SHP77 (cell line): ENCODE measurements at regions not wholly inside any gene's neighbourhood (a gene's known extent, or its start where the extent isn't known, plus 50 kb on each side); places are given as distances from the start of the nearest gene placed in this dataset.

Experiments
- DNase-seq, 2 experiments: peaks; one replicate each; lab custom pipeline; 2025; lab: John Stamatoyannopoulos, UW

DNA sequence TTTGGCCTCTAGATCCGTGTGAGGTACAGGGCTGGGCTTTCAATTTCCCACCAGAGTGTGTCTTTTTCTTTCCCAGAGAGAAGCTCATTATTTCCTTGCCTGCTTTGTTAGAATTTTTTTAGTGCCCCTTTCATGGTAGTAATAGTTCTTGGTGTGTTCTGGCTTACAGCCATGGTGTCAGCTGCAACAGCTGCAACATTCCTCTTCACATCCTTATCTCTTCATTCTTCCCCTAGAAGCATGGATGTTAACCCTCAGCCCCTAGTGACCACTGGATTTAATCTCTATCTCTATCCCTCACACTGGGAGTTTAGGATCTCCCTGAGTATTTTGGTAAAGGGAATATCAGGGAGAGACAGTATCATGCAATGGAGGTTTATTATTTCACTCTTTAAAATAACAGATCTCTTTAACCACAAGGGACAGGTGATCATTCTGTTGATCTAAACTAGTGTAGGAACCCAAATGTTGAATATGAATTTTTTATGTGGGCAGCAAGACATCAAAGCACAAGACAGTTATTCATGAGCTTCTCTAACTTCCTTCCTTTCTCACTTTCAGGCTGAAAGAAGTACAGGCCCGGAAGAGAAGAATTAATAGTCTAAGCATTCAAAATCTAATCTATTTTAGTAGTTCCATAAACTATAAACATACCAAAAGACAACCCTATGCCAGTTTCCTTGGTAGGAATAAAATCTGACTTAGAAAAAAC, 160.2 kb downstream of the FAM170A start:
- no peak for DNase-seq

DNA sequence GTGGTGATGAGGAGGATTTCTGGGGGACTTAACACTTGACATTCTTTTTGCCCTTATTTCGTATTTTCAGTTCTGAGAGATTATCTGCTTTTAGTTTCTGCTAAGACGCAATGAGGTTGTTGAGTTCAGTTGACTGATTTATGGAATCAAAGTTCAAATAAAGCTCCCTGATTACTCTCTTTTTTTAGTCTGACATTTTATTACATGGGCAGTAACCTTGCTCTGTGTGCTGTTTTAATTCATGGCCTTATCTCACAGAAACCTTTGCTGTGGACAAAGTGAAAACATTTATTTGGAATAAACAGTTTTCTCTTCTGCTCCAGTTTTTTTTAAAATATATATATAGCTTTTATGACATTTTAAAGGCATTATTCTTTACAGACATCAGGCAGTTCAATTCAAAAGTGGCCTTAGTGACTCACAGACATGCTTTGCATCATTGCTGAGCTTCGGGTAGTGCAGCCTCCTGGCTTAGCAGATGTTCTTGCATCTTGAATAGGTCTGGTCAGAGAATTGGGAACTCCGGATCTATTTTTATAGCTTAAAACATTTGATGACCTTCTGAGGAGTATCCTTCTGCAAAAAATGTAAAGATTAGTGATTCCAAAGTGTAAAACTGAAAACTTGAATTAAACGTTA, 162.9 kb downstream of the FAM170A start:
- DNase-seq = no peak

DNA sequence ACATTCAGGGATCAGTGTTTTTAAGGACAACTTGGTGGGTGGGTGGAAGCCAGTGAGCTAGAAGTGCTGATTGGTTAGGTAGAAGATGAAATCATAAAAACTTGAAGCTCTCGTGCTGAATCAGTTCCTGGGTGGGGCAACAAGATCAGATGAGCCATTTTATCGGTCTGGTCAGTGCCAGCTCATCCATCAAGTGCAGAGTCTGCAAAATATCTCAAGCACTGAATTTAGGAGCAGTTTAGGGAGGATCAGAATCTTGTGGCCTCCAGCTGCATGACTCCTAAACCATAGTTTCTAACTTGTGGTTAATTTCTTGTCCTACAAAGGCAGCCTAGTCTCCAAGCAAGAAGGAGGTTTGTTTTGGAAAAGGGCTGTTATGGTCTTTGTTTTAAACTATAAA, 166.4 kb downstream of the FAM170A start:
- no peak for DNase-seq

GRCh38 chr5:119801570-119801969, 172.2 kb downstream of the FAM170A start:
- DNase-seq = no peak

GRCh38 chr5:119808024-119808423, 178.7 kb downstream of the FAM170A start:
- DNase-seq = no peak

- DNase-seq = no peak
Observed at GRCh38 chr5:119808474-119808873, 179.1 kb downstream of the FAM170A start.

GRCh38 chr5:119810217-119810616, 180.9 kb downstream of the FAM170A start:
- DNase-seq = no peak

DNA sequence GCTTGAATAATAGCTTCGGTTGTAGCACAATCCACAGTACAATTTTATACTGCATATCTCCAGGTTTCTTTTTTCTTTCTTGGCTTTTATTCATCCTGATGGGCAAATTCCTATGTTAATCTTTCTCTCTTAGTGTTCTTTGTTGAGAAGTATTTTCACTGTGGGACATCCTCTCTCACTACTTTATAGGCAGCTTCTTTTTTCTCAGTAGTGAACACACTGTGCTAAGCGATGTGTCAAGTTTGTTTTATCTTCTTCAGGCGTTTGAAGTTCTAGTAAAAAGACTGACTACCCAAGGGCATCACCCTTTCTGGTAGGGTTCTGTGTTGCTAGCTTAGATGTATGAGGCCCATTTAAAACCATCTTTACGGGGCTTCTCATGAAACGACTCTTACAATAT, 182.1 kb downstream of the FAM170A start:
- no peak for DNase-seq

DNA sequence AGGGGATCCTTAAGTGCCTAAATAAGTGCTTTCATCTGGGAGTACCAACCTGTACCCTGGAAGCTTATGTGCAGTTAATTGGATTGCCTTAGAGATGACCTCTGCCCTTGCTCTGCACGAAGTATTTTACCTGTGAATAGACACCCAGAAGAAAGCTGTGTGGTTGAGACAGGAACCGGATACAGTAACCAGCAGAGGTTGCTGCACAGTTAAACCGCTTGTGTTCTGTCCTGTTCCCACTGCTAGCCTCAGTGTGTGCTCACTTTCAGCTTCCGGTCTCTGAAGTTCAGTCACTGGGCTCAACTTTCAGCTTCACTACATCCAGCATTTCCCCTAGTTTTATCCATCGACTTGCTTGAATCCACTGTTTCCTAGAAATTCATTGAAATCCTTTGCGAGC, 185.3 kb downstream of the FAM170A start:
- no peak for DNase-seq

GRCh38 chr5:119816055-119816454, 186.7 kb downstream of the FAM170A start:
- no peak for DNase-seq

DNA sequence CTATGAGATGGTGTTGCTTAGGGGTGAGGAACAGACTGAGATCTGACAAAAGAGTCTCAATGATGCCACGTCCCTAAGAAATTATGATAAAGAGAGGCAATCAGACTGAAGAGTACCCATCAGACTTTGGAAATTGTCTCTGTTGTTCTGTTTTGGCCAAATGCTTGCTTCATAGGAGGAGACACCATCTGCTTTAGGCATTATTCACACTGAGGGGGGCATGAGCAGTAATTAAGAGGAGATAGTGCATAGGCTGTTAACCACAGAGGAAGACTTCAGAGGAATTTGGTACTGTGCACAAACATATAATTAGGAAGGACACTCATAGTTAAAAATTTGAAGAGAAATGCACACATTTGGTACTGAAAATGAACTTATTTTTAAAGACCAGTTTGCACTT, 190.7 kb downstream of the FAM170A start:
- DNase-seq = no peak

GRCh38 chr5:119820608-119821007, 191.2 kb downstream of the FAM170A start:
- DNase-seq = no peak

- DNase-seq = no peak
Observed at GRCh38 chr5:119828541-119828940, 199.2 kb downstream of the FAM170A start.

- no peak for DNase-seq
Observed at GRCh38 chr5:119829341-119829740, 200.0 kb downstream of the FAM170A start.

- DNase-seq = no peak
Observed at GRCh38 chr5:119833176-119833575, 203.8 kb downstream of the FAM170A start.

GRCh38 chr5:119840175-119840574, 210.8 kb downstream of the FAM170A start:
- no peak for DNase-seq

GRCh38 chr5:119852140-119852539, 222.8 kb downstream of the FAM170A start:
- no peak for DNase-seq

- no peak for DNase-seq
Observed at GRCh38 chr5:119860463-119860862, 231.1 kb downstream of the FAM170A start.

DNA sequence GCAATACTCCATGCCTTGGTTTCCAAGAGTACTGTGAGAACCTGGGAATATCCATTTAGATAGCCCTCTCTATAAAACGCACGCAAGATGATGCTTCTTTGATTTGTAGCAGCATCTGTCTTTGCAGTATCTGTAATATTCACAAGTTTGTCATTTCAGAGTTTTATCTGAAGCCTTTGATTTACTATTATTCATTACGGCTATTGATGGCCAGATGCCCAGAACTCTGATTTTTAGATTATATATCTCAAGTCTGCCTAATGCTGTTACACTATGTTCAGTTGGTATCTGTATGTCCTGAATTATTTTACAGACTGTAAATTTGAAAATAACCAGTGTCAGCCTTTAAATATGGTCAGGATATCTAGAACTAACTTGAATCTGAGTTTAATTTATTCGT, 233.3 kb downstream of the FAM170A start:
- no peak for DNase-seq

DNA sequence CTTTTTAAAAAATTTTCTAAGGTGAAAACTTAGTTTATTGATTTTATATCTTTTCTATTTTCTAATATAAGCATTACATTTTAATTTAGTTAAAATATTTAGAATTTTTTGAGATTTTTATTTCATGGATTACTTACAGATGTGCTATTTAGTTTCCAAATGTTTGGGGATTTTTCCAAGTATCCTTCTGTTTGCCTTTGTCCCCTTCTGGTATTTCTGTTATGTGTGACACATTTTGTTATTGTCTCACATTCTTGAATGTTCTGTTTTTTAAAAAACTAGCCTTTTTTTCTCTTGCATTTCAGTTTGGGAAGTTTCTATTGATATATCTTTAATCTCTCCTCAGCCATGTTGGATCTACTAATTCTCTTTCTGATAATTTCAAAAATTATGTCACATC, 234.9 kb downstream of the FAM170A start:
- DNase-seq = no peak

DNA sequence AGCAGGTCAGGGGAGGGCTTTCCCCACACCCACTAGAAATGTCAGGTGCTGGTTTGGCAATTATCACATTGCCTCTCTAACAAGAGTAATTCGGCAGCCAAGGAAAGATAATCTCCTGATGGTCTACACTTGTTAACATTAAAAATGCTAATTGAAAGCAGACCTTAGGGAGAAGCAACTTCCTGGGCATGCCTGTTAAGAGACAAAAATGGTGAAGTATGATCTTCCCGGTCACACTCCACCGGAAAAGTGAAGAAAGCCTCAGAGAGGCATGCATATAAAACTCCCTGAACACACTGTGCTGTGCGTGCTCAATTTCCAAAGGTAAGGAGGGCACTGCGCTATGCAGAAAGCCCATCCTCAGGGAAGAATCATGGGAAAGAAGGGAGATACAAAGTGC, 244.3 kb downstream of the FAM170A start:
- no peak for DNase-seq

GRCh38 chr5:119876522-119876921, 247.2 kb downstream of the FAM170A start:
- DNase-seq = no peak

- no peak for DNase-seq
Observed at GRCh38 chr5:119878712-119879111, 249.4 kb downstream of the FAM170A start.

DNA sequence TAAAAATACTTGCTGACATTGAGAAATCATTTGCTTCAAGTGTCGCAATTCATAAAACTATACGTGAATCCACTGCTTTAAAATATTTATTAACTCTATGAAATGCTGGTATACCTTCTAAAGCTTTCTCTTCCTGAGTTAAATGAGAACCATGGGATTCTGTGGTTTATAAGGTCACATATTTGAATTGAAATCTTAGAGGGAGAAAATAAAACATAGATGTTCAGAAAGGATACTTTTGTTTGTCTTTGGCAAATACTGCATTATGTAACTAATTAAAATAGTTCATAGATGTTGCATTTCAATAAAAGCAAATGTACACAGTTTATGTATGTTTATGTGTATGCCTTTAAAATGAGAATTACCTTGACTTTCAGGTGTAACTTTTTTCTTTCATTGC, 250.1 kb downstream of the FAM170A start:
- DNase-seq = no peak
